HG02840 (cell line): ENCODE measurements at regions not wholly inside any gene's neighbourhood (a gene's known extent, or its start where the extent isn't known, plus 50 kb on each side); places are given as distances from the start of the nearest gene placed in this dataset.

Experiments
- ATAC-seq: cut with Tn5 transposase; IDR thresholded peaks from one replicate; pipeline ENCODE4 v1.9.1; 2021; ENCODE audit warnings: mild to moderate bottlenecking, moderate library complexity, moderate number of reproducible peaks; ENCODE audit not compliant: unreplicated experiment, low FRiP score

- no peak for ATAC-seq
Observed at GRCh38 chr14:34354556-34354955, 107.5 kb downstream of the SPTSSA start.

GRCh38 chr14:34350903-34351302, 111.1 kb downstream of the SPTSSA start:
- no peak for ATAC-seq

- no peak for ATAC-seq
Observed at GRCh38 chr14:34348592-34348991, 113.4 kb downstream of the SPTSSA start.

GRCh38 chr14:34347683-34348082, 114.4 kb downstream of the SPTSSA start:
- no peak for ATAC-seq

- no peak for ATAC-seq
Observed at GRCh38 chr14:34345718-34346465, 116.1 kb downstream of the SPTSSA start.

- no peak for ATAC-seq
Observed at GRCh38 chr14:34344318-34344717, 117.7 kb downstream of the SPTSSA start.

- no peak for ATAC-seq
Observed at GRCh38 chr14:34340025-34340625, 121.9 kb downstream of the SPTSSA start.

GRCh38 chr14:34338056-34338455, 124.0 kb downstream of the SPTSSA start:
- ATAC-seq = no peak

GRCh38 chr14:34336501-34336900, 125.5 kb downstream of the SPTSSA start:
- no peak for ATAC-seq

GRCh38 chr14:34335968-34336367, 126.1 kb downstream of the SPTSSA start:
- no peak for ATAC-seq

GRCh38 chr14:34334329-34334728, 127.7 kb downstream of the SPTSSA start:
- no peak for ATAC-seq

GRCh38 chr14:34331728-34332623, 130.1 kb downstream of the SPTSSA start:
- no peak for ATAC-seq

- no peak for ATAC-seq
Observed at GRCh38 chr14:34330846-34331245, 131.2 kb downstream of the SPTSSA start.

GRCh38 chr14:34329301-34329700, 132.7 kb downstream of the SPTSSA start:
- ATAC-seq = no peak

- no peak for ATAC-seq
Observed at GRCh38 chr14:34328178-34328577, 133.9 kb downstream of the SPTSSA start.

- ATAC-seq = no peak
Observed at GRCh38 chr14:34325493-34325892, 136.5 kb downstream of the SPTSSA start.

- ATAC-seq = no peak
Observed at GRCh38 chr14:34324363-34324795, 137.7 kb downstream of the SPTSSA start.

- no peak for ATAC-seq
Observed at GRCh38 chr14:34322940-34323418, 139.1 kb downstream of the SPTSSA start.

- ATAC-seq = no peak
Observed at GRCh38 chr14:34319140-34319539, 142.9 kb downstream of the SPTSSA start.

GRCh38 chr14:34318014-34318413, 144.0 kb downstream of the SPTSSA start:
- ATAC-seq = no peak

GRCh38 chr14:34310724-34311123, 151.3 kb downstream of the SPTSSA start:
- ATAC-seq = no peak
